ENCODE measurements at regions not wholly inside any gene's neighbourhood (a gene's known extent, or its start where the extent isn't known, plus 50 kb on each side); places are given as distances from the start of the nearest gene placed in this dataset.

GRCh38 chr11:120023120-120023519, 114.8 kb downstream of the TRIM29 start:
- DNase-seq = no peak
- Histone ChIP-seq H3K27ac (ENCODE audit: insufficient read depth in 1 of 2, low read depth in 1 of 2, low read length in 2 of 2, poor library complexity in 1 of 2, severe bottlenecking in 2 of 2) (no peak overlapping the region), H3K27me3 (replicated peaks in 2 of 5; ENCODE audit: control insufficient read depth in 4 of 5, insufficient read depth in 5 of 5, low read length in 4 of 5) (peaks cover 0 to 30% (median 6%) of the 10 kb centered on the region in 5 experiments), H3K4me3 (ENCODE audit: control insufficient read depth in 1 of 7, extremely low read depth in 1 of 7, insufficient read depth in 4 of 7, low read depth in 2 of 7, low read length in 6 of 7) (no peak overlapping the region), H3K4me1 (ENCODE audit: control extremely low read depth in 1 of 4, control insufficient read depth in 4 of 4, insufficient read depth in 4 of 4, low read length in 3 of 4) (no peaks in the 10 kb centered on the region), H3K36me3 (ENCODE audit: control insufficient read depth in 4 of 4, insufficient read depth in 4 of 4, low read length in 3 of 4) (no peaks in the 10 kb centered on the region), H3K9me3 (ENCODE audit: control extremely low read depth in 1 of 5, control insufficient read depth in 4 of 5, insufficient read depth in 2 of 5, low read depth in 1 of 5, low read length in 4 of 5) (peaks cover 0 to 1% (median 0%) of the 10 kb centered on the region in 5 experiments)
- WGBS (ENCODE audit: insufficient coverage) = no CpG with 5 or more reads among the region's 1 CpG
- CTCF ChIA-PET = interaction anchor here (1.2 kb wide), 1 partner anchor 13 kb away, joined by 4 read pairs; no protein-coding TSS in a partner anchor
- POLR2A ChIA-PET = no interaction called here

GRCh38 chr11:120022617-120023016, 115.3 kb downstream of the TRIM29 start:
- ChIA-PET CTCF (no interaction called here), POLR2A (no interaction called here)

GRCh38 chr11:120021978-120022377, 115.9 kb downstream of the TRIM29 start:
- Histone ChIP-seq H3K27me3 (replicated peaks in 2 of 5; ENCODE audit: control insufficient read depth in 4 of 5, insufficient read depth in 5 of 5, low read length in 4 of 5) (peaks cover 0 to 41% (median 8%) of the 10 kb centered on the region in 5 experiments), H3K4me3 (ENCODE audit: control insufficient read depth in 1 of 7, extremely low read depth in 1 of 7, insufficient read depth in 4 of 7, low read depth in 2 of 7, low read length in 6 of 7) (no peak overlapping the region), H3K9me3 (ENCODE audit: control extremely low read depth in 1 of 5, control insufficient read depth in 4 of 5, insufficient read depth in 2 of 5, low read depth in 1 of 5, low read length in 4 of 5) (peaks cover 0 to 1% (median 0%) of the 10 kb centered on the region in 5 experiments), H3K27ac (ENCODE audit: insufficient read depth in 1 of 2, low read depth in 1 of 2, low read length in 2 of 2, poor library complexity in 1 of 2, severe bottlenecking in 2 of 2) (no peak overlapping the region), H3K4me1 (ENCODE audit: control extremely low read depth in 1 of 4, control insufficient read depth in 4 of 4, insufficient read depth in 4 of 4, low read length in 3 of 4) (no peaks in the 10 kb centered on the region), H3K36me3 (ENCODE audit: control insufficient read depth in 4 of 4, insufficient read depth in 4 of 4, low read length in 3 of 4) (no peaks in the 10 kb centered on the region)
- no peak for DNase-seq
- ChIA-PET CTCF (no interaction called here), POLR2A (no interaction called here)
- 96% methylated on average over 5 of the region's 5 CpGs for WGBS (ENCODE audit: insufficient coverage)

More at GRCh38 chr11:120022617-120023016, 115.3 kb downstream of the TRIM29 start:
- peaks cover 0 to 1% (median 0%) of the 10 kb centered on the region in 5 experiments for H3K9me3 ChIP-seq (ENCODE audit: control extremely low read depth in 1 of 5, control insufficient read depth in 4 of 5, insufficient read depth in 2 of 5, low read depth in 1 of 5, low read length in 4 of 5)
- DNase-seq = no peak
- 94% methylated on average over 3 of the region's 5 CpGs for WGBS (ENCODE audit: insufficient coverage)
- H3K4me3 ChIP-seq (ENCODE audit: control insufficient read depth in 1 of 7, extremely low read depth in 1 of 7, insufficient read depth in 4 of 7, low read depth in 2 of 7, low read length in 6 of 7) = no peak overlapping the region
- H3K27me3 ChIP-seq (replicated peaks in 2 of 5; ENCODE audit: control insufficient read depth in 4 of 5, insufficient read depth in 5 of 5, low read length in 4 of 5) = peaks cover 0 to 35% (median 8%) of the 10 kb centered on the region in 5 experiments
- no peaks in the 10 kb centered on the region for H3K36me3 ChIP-seq (ENCODE audit: control insufficient read depth in 4 of 4, insufficient read depth in 4 of 4, low read length in 3 of 4)
- no peaks in the 10 kb centered on the region for H3K4me1 ChIP-seq (ENCODE audit: control extremely low read depth in 1 of 4, control insufficient read depth in 4 of 4, insufficient read depth in 4 of 4, low read length in 3 of 4)
- no peak overlapping the region for H3K27ac ChIP-seq (ENCODE audit: insufficient read depth in 1 of 2, low read depth in 1 of 2, low read length in 2 of 2, poor library complexity in 1 of 2, severe bottlenecking in 2 of 2)

GRCh38 chr11:120021391-120021953, 116.4 kb downstream of the TRIM29 start:
- Histone ChIP-seq H3K27me3 (replicated peaks in 2 of 5; ENCODE audit: control insufficient read depth in 4 of 5, insufficient read depth in 5 of 5, low read length in 4 of 5) (peaks cover 0 to 46% (median 11%) of the 10 kb centered on the region in 5 experiments), H3K4me3 (ENCODE audit: control insufficient read depth in 1 of 7, extremely low read depth in 1 of 7, insufficient read depth in 4 of 7, low read depth in 2 of 7, low read length in 6 of 7) (no peak overlapping the region), H3K27ac (ENCODE audit: insufficient read depth in 1 of 2, low read depth in 1 of 2, low read length in 2 of 2, poor library complexity in 1 of 2, severe bottlenecking in 2 of 2) (no peak overlapping the region), H3K4me1 (ENCODE audit: control extremely low read depth in 1 of 4, control insufficient read depth in 4 of 4, insufficient read depth in 4 of 4, low read length in 3 of 4) (no peaks in the 10 kb centered on the region), H3K36me3 (ENCODE audit: control insufficient read depth in 4 of 4, insufficient read depth in 4 of 4, low read length in 3 of 4) (no peaks in the 10 kb centered on the region), H3K9me3 (ENCODE audit: control extremely low read depth in 1 of 5, control insufficient read depth in 4 of 5, insufficient read depth in 2 of 5, low read depth in 1 of 5, low read length in 4 of 5) (peaks cover 0 to 1% (median 0%) of the 10 kb centered on the region in 5 experiments)
- POLR2A ChIA-PET = no interaction called here
- no peak for DNase-seq
- CTCF ChIA-PET = no interaction called here
- 100% methylated on average over 7 of the region's 7 CpGs for WGBS (ENCODE audit: insufficient coverage)

- DNase-seq = no peak
- H3K4me1 ChIP-seq (ENCODE audit: control extremely low read depth in 1 of 4, control insufficient read depth in 4 of 4, insufficient read depth in 4 of 4, low read length in 3 of 4) = no peaks in the 10 kb centered on the region
- peaks cover 0 to 51% (median 12%) of the 10 kb centered on the region in 5 experiments for H3K27me3 ChIP-seq (replicated peaks in 2 of 5; ENCODE audit: control insufficient read depth in 4 of 5, insufficient read depth in 5 of 5, low read length in 4 of 5)
- WGBS (ENCODE audit: insufficient coverage) = 57% methylated on average over 2 of the region's 2 CpGs
- no peaks in the 10 kb centered on the region for H3K36me3 ChIP-seq (ENCODE audit: control insufficient read depth in 4 of 4, insufficient read depth in 4 of 4, low read length in 3 of 4)
- ChIA-PET POLR2A (no interaction called here), CTCF (no interaction called here)
- no peak overlapping the region for H3K4me3 ChIP-seq (ENCODE audit: control insufficient read depth in 1 of 7, extremely low read depth in 1 of 7, insufficient read depth in 4 of 7, low read depth in 2 of 7, low read length in 6 of 7)
- no peak overlapping the region for H3K27ac ChIP-seq (ENCODE audit: insufficient read depth in 1 of 2, low read depth in 1 of 2, low read length in 2 of 2, poor library complexity in 1 of 2, severe bottlenecking in 2 of 2)
- peaks cover 0 to 1% (median 0%) of the 10 kb centered on the region in 5 experiments for H3K9me3 ChIP-seq (ENCODE audit: control extremely low read depth in 1 of 5, control insufficient read depth in 4 of 5, insufficient read depth in 2 of 5, low read depth in 1 of 5, low read length in 4 of 5)
Measured at GRCh38 chr11:120020981-120021380, 116.9 kb downstream of the TRIM29 start.

GRCh38 chr11:120020486-120020885, 117.4 kb downstream of the TRIM29 start:
- WGBS (ENCODE audit: insufficient coverage) = no CpG with 5 or more reads among the region's 4 CpGs
- H3K9me3 ChIP-seq (ENCODE audit: control extremely low read depth in 1 of 5, control insufficient read depth in 4 of 5, insufficient read depth in 2 of 5, low read depth in 1 of 5, low read length in 4 of 5) = peaks cover 0 to 1% (median 0%) of the 10 kb centered on the region in 5 experiments
- no peak overlapping the region for H3K4me3 ChIP-seq (ENCODE audit: control insufficient read depth in 1 of 7, extremely low read depth in 1 of 7, insufficient read depth in 4 of 7, low read depth in 2 of 7, low read length in 6 of 7)
- no peak for DNase-seq
- no peak overlapping the region for H3K27ac ChIP-seq (ENCODE audit: insufficient read depth in 1 of 2, low read depth in 1 of 2, low read length in 2 of 2, poor library complexity in 1 of 2, severe bottlenecking in 2 of 2)
- H3K36me3 ChIP-seq (ENCODE audit: control insufficient read depth in 4 of 4, insufficient read depth in 4 of 4, low read length in 3 of 4) = no peaks in the 10 kb centered on the region
- CTCF ChIA-PET = no interaction called here
- no peaks in the 10 kb centered on the region for H3K4me1 ChIP-seq (ENCODE audit: control extremely low read depth in 1 of 4, control insufficient read depth in 4 of 4, insufficient read depth in 4 of 4, low read length in 3 of 4)
- peaks cover 0 to 56% (median 15%) of the 10 kb centered on the region in 5 experiments for H3K27me3 ChIP-seq (replicated peaks in 2 of 5; ENCODE audit: control insufficient read depth in 4 of 5, insufficient read depth in 5 of 5, low read length in 4 of 5)
- POLR2A ChIA-PET = no interaction called here

- H3K9me3 ChIP-seq (ENCODE audit: control extremely low read depth in 1 of 5, control insufficient read depth in 4 of 5, insufficient read depth in 2 of 5, low read depth in 1 of 5, low read length in 4 of 5) = peaks cover 0 to 1% (median 0%) of the 10 kb centered on the region in 5 experiments
- ChIA-PET CTCF (interaction anchor here (2.1 kb wide), 1 partner anchor 89 kb away, joined by 5 read pairs; no protein-coding TSS in a partner anchor), POLR2A (interaction anchor here (0.7 kb wide), 1 partner anchor 138 kb away, joined by 3 read pairs; no protein-coding TSS in a partner anchor)
- H3K4me3 ChIP-seq (ENCODE audit: control insufficient read depth in 1 of 7, extremely low read depth in 1 of 7, insufficient read depth in 4 of 7, low read depth in 2 of 7, low read length in 6 of 7) = no peak overlapping the region
- no peak overlapping the region for H3K27ac ChIP-seq (ENCODE audit: insufficient read depth in 1 of 2, low read depth in 1 of 2, low read length in 2 of 2, poor library complexity in 1 of 2, severe bottlenecking in 2 of 2)
- no peaks in the 10 kb centered on the region for H3K36me3 ChIP-seq (ENCODE audit: control insufficient read depth in 4 of 4, insufficient read depth in 4 of 4, low read length in 3 of 4)
- 98% methylated on average over 5 of the region's 5 CpGs for WGBS (ENCODE audit: insufficient coverage)
- DNase-seq = no peak
- H3K27me3 ChIP-seq (replicated peaks in 2 of 5; ENCODE audit: control insufficient read depth in 4 of 5, insufficient read depth in 5 of 5, low read length in 4 of 5) = peaks cover 0 to 53% (median 15%) of the 10 kb centered on the region in 5 experiments
- H3K4me1 ChIP-seq (ENCODE audit: control extremely low read depth in 1 of 4, control insufficient read depth in 4 of 4, insufficient read depth in 4 of 4, low read length in 3 of 4) = no peaks in the 10 kb centered on the region
Measured at GRCh38 chr11:120019191-120019590, 118.7 kb downstream of the TRIM29 start.
